Activated T-cell treated with anti-CD3 and anti-CD28 coated beads, Interleukin-2, amount 50 U/mL, for 72 hours (primary cell): ENCODE measurements at regions not wholly inside any gene's neighbourhood (a gene's known extent, or its start where the extent isn't known, plus 50 kb on each side); places are given as distances from the start of the nearest gene placed in this dataset.

Experiments used
- ATAC-seq, 2 donors: fragments of 150-1000 bp; cut with Tn5 transposase; replicated peaks in 1 of 2; 2 replicates each; pipeline ENCODE4 v1.10.0; 2021; ENCODE audit warnings: moderate library complexity in 2 of 2, mild to moderate bottlenecking in 1 of 2
- DNase-seq, 2 donors: peaks; one replicate each; pipeline ENCODE4 v3.0.0; 2021 to 2022; ENCODE audit warnings: mixed read lengths in 1 of 2
- H3K27ac Mint-ChIP-seq: one replicate; pipeline ENCODE4 v1.8.0; 2022; ENCODE audit warnings: mild to moderate bottlenecking, moderate library complexity, mixed read lengths
- H3K27me3 Mint-ChIP-seq: one replicate; pipeline ENCODE4 v1.8.0; 2022; ENCODE audit warnings: low read depth, mixed read lengths
- H3K36me3 Mint-ChIP-seq, 2 donors: one replicate each; pipeline ENCODE4 v1.8.0; 2022; ENCODE audit warnings: mixed read lengths in 2 of 2, mild to moderate bottlenecking in 1 of 2; ENCODE audit not compliant: insufficient read depth in 2 of 2
- H3K4me1 Mint-ChIP-seq: one replicate; pipeline ENCODE4 v1.8.0; 2022; ENCODE audit warnings: low read depth, mixed read lengths
- H3K4me3 Mint-ChIP-seq, 2 donors: one replicate each; pipeline ENCODE4 v1.8.0; 2022; ENCODE audit warnings: mild to moderate bottlenecking in 2 of 2, mixed read lengths in 2 of 2, moderate library complexity in 2 of 2
- H3K9me3 Mint-ChIP-seq, 2 donors: one replicate each; pipeline ENCODE4 v1.8.0; 2022; ENCODE audit warnings: mixed read lengths in 2 of 2

- no peak for ATAC-seq
Measured at GRCh38 chr3:163914567-163914966, 1163.7 kb downstream of the SI start.

GRCh38 chr3:163891771-163892170 lies 1186.5 kb downstream of the SI start:
- Mint-ChIP-seq H3K36me3 (peaks cover 0 to 1% of the 10 kb centered on the region in 2 donors), H3K27ac (no peak overlapping the region), H3K4me3 (no peak overlapping the region), H3K9me3 (peaks cover 3 to 12% of the 10 kb centered on the region in 2 donors), H3K4me1 (no peaks in the 10 kb centered on the region), H3K27me3 (no peaks in the 10 kb centered on the region)
- ATAC-seq, result no peak
- no peak for DNase-seq

More at GRCh38 chr3:163914567-163914966, 1163.7 kb downstream of the SI start:
- Mint-ChIP-seq H3K27me3 (no peaks in the 10 kb centered on the region), H3K9me3 (no peaks in the 10 kb centered on the region), H3K4me3 (no peak overlapping the region), H3K36me3 (no peaks in the 10 kb centered on the region), H3K4me1 (no peaks in the 10 kb centered on the region), H3K27ac (no peak overlapping the region)
- DNase-seq, result no peak

GRCh38 chr3:163890661-163891060 lies 1187.6 kb downstream of the SI start:
- DNase-seq (no peak), ATAC-seq (no peak)
- Mint-ChIP-seq H3K4me3 (no peak overlapping the region), H3K4me1 (no peaks in the 10 kb centered on the region), H3K27ac (no peak overlapping the region), H3K36me3 (peaks cover 0 to 1% of the 10 kb centered on the region in 2 donors), H3K27me3 (no peaks in the 10 kb centered on the region), H3K9me3 (peaks cover 4 to 8% of the 10 kb centered on the region in 2 donors)

- Mint-ChIP-seq H3K27ac (no peak overlapping the region), H3K9me3 (peaks cover 7 to 13% of the 10 kb centered on the region in 2 donors), H3K27me3 (no peaks in the 10 kb centered on the region), H3K36me3 (peaks cover 2 to 4% of the 10 kb centered on the region in 2 donors), H3K4me3 (no peak overlapping the region), H3K4me1 (no peaks in the 10 kb centered on the region)
- DNase-seq (no peak), ATAC-seq (no peak)
Measured at GRCh38 chr3:163879172-163879571, 1199.1 kb downstream of the SI start.

DNA sequence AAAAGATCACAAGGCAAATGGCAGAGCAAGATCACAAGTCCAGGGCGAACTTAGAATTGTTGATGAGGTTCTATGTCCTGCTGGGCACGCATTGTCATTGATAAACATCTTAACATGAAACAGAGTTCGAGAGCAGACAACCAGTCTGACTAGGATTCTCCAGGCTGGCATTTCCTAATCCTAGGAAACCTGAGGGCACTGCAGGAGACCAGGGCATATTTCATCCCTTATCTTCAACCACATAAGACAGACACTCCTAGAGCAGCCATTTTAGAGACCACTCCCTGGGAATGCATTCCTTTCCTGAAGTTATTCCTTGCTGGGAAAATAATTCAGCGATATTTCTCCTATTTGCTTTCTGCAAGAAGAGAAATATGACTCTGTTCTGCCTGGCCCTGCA lies 1199.9 kb downstream of the SI start:
- no peak overlapping the region for H3K4me3 Mint-ChIP-seq
- H3K27me3 Mint-ChIP-seq, result no peaks in the 10 kb centered on the region
- ATAC-seq (no peak), DNase-seq (no peak)
- H3K27ac Mint-ChIP-seq, result no peak overlapping the region
- H3K9me3 Mint-ChIP-seq, result peaks cover 7 to 12% of the 10 kb centered on the region in 2 donors
- H3K4me1 Mint-ChIP-seq, result no peaks in the 10 kb centered on the region
- H3K36me3 Mint-ChIP-seq, result peaks cover 2 to 4% of the 10 kb centered on the region in 2 donors

DNA sequence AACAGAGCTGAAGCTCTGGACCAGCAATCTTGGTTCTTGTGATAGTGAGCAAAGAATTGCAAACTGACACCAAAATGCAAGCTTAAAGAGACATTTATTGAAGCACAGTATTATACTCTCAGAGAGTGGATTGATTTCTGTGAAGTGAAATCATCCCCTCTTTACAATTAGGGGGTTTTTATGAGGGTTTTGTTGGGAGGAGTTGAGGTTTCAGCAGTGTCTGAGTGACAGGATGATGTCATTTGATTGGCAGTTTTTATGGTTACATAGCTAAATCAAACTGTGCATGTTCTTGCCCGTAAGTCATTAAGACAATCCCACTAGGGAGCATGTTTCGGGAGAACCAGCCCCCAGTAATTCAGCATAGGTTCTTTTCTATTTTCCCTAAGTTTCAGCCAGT lies 1200.5 kb downstream of the SI start:
- Mint-ChIP-seq H3K27ac (no peak overlapping the region), H3K36me3 (peaks cover 2% of the 10 kb centered on the region in 2 donors), H3K4me1 (no peaks in the 10 kb centered on the region), H3K4me3 (no peak overlapping the region), H3K9me3 (peaks cover 7 to 12% of the 10 kb centered on the region in 2 donors), H3K27me3 (no peaks in the 10 kb centered on the region)
- ATAC-seq (no peak), DNase-seq (no peak)

DNA sequence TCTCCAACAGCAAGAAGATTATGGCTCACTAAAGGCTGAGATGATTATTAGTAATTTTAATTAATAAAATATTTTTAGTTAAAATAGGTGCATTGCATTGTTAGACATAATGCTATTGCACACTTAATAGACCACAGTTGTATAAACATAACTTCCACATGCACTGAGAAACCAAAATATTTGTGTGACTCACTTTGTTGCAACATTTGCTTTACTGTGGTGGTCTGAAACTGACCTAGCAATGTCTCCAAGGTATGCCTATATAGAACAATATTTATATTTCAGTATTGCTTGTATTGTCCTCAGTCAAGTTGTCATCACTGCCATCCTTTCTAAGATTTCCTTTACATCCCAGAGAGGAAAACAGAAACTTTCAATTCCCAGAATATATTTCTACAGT lies 1215.2 kb downstream of the SI start:
- Mint-ChIP-seq H3K4me1 (no peaks in the 10 kb centered on the region), H3K27me3 (no peaks in the 10 kb centered on the region)
- ATAC-seq, result no peak

DNA sequence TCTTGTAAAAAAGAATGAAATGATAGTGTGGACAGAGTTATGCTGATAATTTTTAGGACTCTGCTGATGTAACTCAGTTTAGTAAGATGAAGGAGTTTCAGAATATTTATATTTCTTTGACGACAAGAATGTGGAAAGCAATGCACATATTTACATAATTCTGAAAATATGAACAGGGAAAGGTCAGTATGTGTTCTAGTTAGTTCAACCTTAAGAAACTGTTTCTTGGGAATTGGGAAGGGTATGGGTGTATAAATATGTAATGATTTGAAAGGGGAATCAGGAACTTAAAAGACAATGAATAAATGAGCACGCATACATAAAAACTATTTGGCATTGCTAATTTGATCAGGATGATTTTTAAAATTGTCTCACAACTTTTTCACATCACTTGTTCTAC lies 1226.1 kb downstream of the SI start:
- Mint-ChIP-seq H3K27ac (no peak overlapping the region), H3K36me3 (no peaks in the 10 kb centered on the region), H3K9me3 (peaks cover 2 to 6% of the 10 kb centered on the region in 2 donors), H3K4me3 (no peak overlapping the region), H3K4me1 (no peaks in the 10 kb centered on the region), H3K27me3 (no peaks in the 10 kb centered on the region)
- DNase-seq, result no peak
- ATAC-seq, result no peak

More for the DNA sequence above, 1215.2 kb downstream of the SI start:
- peaks cover 3% of the 10 kb centered on the region in 2 donors for H3K9me3 Mint-ChIP-seq
- H3K27ac Mint-ChIP-seq, result no peak overlapping the region
- no peaks in the 10 kb centered on the region for H3K36me3 Mint-ChIP-seq
- H3K4me3 Mint-ChIP-seq, result no peak overlapping the region
- no peak for DNase-seq

GRCh38 chr3:163838769-163839168 lies 1239.5 kb downstream of the SI start:
- no peaks in the 10 kb centered on the region for H3K4me1 Mint-ChIP-seq
- H3K27me3 Mint-ChIP-seq, result no peaks in the 10 kb centered on the region
- H3K36me3 Mint-ChIP-seq, result no peaks in the 10 kb centered on the region
- no peak for DNase-seq
- H3K27ac Mint-ChIP-seq, result no peak overlapping the region
- ATAC-seq, result no peak
- H3K9me3 Mint-ChIP-seq, result peaks cover 17 to 18% of the 10 kb centered on the region in 2 donors
- no peak overlapping the region for H3K4me3 Mint-ChIP-seq

GRCh38 chr3:163832547-163832946 lies 1245.7 kb downstream of the SI start:
- Mint-ChIP-seq H3K4me3 (no peak overlapping the region), H3K4me1 (no peaks in the 10 kb centered on the region), H3K36me3 (peaks cover 0 to 2% of the 10 kb centered on the region in 2 donors), H3K27ac (no peak overlapping the region), H3K9me3 (peaks cover 3 to 7% of the 10 kb centered on the region in 2 donors), H3K27me3 (no peaks in the 10 kb centered on the region)
- no peak for DNase-seq
- ATAC-seq, result no peak

- H3K36me3 Mint-ChIP-seq, result no peaks in the 10 kb centered on the region
- DNase-seq (no peak), ATAC-seq (no peak)
- H3K4me3 Mint-ChIP-seq, result no peak overlapping the region
- no peak overlapping the region for H3K27ac Mint-ChIP-seq
- peaks cover 0 to 2% of the 10 kb centered on the region in 2 donors for H3K9me3 Mint-ChIP-seq
- no peaks in the 10 kb centered on the region for H3K4me1 Mint-ChIP-seq
- no peaks in the 10 kb centered on the region for H3K27me3 Mint-ChIP-seq
Measured at GRCh38 chr3:163821841-163822240, 1256.5 kb downstream of the SI start.

DNA sequence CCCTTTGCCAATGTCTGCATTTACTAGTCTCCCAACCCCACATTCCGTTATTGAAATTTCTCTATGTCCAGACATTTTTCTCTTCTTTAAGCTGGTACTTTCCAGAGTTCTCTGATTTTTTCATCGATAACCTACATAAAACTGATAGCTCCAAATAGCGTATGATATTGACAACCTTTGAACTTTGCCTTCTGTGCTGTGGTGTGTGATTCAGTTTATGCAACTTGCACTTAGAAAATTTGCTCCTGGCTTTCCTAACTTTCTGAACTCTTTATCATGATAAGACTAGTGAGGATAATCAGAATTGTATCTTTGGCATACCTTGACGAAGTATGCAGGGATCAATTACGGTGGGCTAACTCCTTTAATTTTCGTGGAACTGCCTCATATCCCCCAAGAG lies 1261.3 kb downstream of the SI start:
- DNase-seq (no peak), ATAC-seq (no peak)
- H3K4me3 Mint-ChIP-seq, result no peak overlapping the region
- no peaks in the 10 kb centered on the region for H3K36me3 Mint-ChIP-seq
- no peaks in the 10 kb centered on the region for H3K4me1 Mint-ChIP-seq
- H3K27ac Mint-ChIP-seq, result no peak overlapping the region
- no peaks in the 10 kb centered on the region for H3K27me3 Mint-ChIP-seq
- peaks cover 0 to 2% of the 10 kb centered on the region in 2 donors for H3K9me3 Mint-ChIP-seq

- DNase-seq (no peak), ATAC-seq (no peak)
- no peak overlapping the region for H3K4me3 Mint-ChIP-seq
- no peaks in the 10 kb centered on the region for H3K27me3 Mint-ChIP-seq
- no peaks in the 10 kb centered on the region for H3K4me1 Mint-ChIP-seq
- no peak overlapping the region for H3K27ac Mint-ChIP-seq
- peaks cover 0 to 1% of the 10 kb centered on the region in 2 donors for H3K36me3 Mint-ChIP-seq
- H3K9me3 Mint-ChIP-seq, result peaks cover 0 to 2% of the 10 kb centered on the region in 2 donors
Measured at GRCh38 chr3:163813935-163814334, 1264.4 kb downstream of the SI start.

- Mint-ChIP-seq H3K9me3 (peaks cover 0 to 2% of the 10 kb centered on the region in 2 donors), H3K27me3 (no peaks in the 10 kb centered on the region), H3K27ac (no peak overlapping the region), H3K4me3 (no peak overlapping the region), H3K4me1 (no peaks in the 10 kb centered on the region), H3K36me3 (peaks cover 0 to 1% of the 10 kb centered on the region in 2 donors)
- no peak for DNase-seq
- no peak for ATAC-seq
Measured at GRCh38 chr3:163812006-163812405, 1266.3 kb downstream of the SI start.
